ENCODE measurements at regions not wholly inside any gene's neighbourhood (a gene's known extent, or its start where the extent isn't known, plus 50 kb on each side); places are given as distances from the start of the nearest gene placed in this dataset.
"Not testable (repeated sequence)": the region's sequence is repeated elsewhere in the genome, so short reads cannot be mapped to it uniquely, and the experiment has no call there.

- DNase-seq (ENCODE audit: low read depth in 2 of 3, low spot score in 1 of 3): no peak
Observed at GRCh38 chr2:133871545-133872209, 303.4 kb upstream of the NCKAP5 start.

GRCh38 chr2:133878326-133878725 is 310.1 kb upstream of the NCKAP5 start:
- DNase-seq (ENCODE audit: low read depth in 2 of 3, low spot score in 1 of 3): no peak

- no peak for DNase-seq (ENCODE audit: low read depth in 2 of 3, low spot score in 1 of 3)
Observed at GRCh38 chr2:133879703-133880102, 311.4 kb upstream of the NCKAP5 start.

GRCh38 chr2:133882159-133882558 is 313.9 kb upstream of the NCKAP5 start:
- DNase-seq (ENCODE audit: low read depth in 2 of 3, low spot score in 1 of 3): not testable (repeated sequence)

GRCh38 chr2:133884739-133885381 is 316.6 kb upstream of the NCKAP5 start:
- no peak for DNase-seq (ENCODE audit: low read depth in 2 of 3, low spot score in 1 of 3)

GRCh38 chr2:133885847-133886246 is 317.6 kb upstream of the NCKAP5 start:
- no peak for DNase-seq (ENCODE audit: low read depth in 2 of 3, low spot score in 1 of 3)

GRCh38 chr2:133886735-133887675 is 318.7 kb upstream of the NCKAP5 start:
- DNase-seq (ENCODE audit: low read depth in 2 of 3, low spot score in 1 of 3): peak; percentile 11 to 31 (median 23)

- DNase-seq (ENCODE audit: low read depth in 2 of 3, low spot score in 1 of 3): no peak
Observed at GRCh38 chr2:133887676-133888040, 319.4 kb upstream of the NCKAP5 start.

- no peak for DNase-seq (ENCODE audit: low read depth in 2 of 3, low spot score in 1 of 3)
Observed at GRCh38 chr2:133888107-133888506, 319.8 kb upstream of the NCKAP5 start.

- no peak for DNase-seq (ENCODE audit: low read depth in 2 of 3, low spot score in 1 of 3)
Observed at GRCh38 chr2:133888621-133889219, 320.5 kb upstream of the NCKAP5 start.

- no peak for DNase-seq (ENCODE audit: low read depth in 2 of 3, low spot score in 1 of 3)
Observed at GRCh38 chr2:133892352-133892913, 324.2 kb upstream of the NCKAP5 start.

- no peak for DNase-seq (ENCODE audit: low read depth in 2 of 3, low spot score in 1 of 3)
Observed at GRCh38 chr2:133894429-133894828, 326.2 kb upstream of the NCKAP5 start.

- DNase-seq (ENCODE audit: low read depth in 2 of 3, low spot score in 1 of 3): not testable (repeated sequence)
Observed at GRCh38 chr2:133897838-133898237, 329.6 kb upstream of the NCKAP5 start.

- no peak for DNase-seq (ENCODE audit: low read depth in 2 of 3, low spot score in 1 of 3)
Observed at GRCh38 chr2:133900909-133901308, 332.6 kb upstream of the NCKAP5 start.

- no peak for DNase-seq (ENCODE audit: low read depth in 2 of 3, low spot score in 1 of 3)
Observed at GRCh38 chr2:133906396-133906795, 338.1 kb upstream of the NCKAP5 start.

- no peak for DNase-seq (ENCODE audit: low read depth in 2 of 3, low spot score in 1 of 3)
Observed at GRCh38 chr2:133906926-133907325, 338.7 kb upstream of the NCKAP5 start.

- no peak for DNase-seq (ENCODE audit: low read depth in 2 of 3, low spot score in 1 of 3)
Observed at GRCh38 chr2:133908171-133908570, 339.9 kb upstream of the NCKAP5 start.

GRCh38 chr2:133918141-133918540 is 335.7 kb upstream of the MGAT5 start:
- DNase-seq (ENCODE audit: low read depth in 2 of 3, low spot score in 1 of 3): no peak

GRCh38 chr2:133919285-133919684 is 334.6 kb upstream of the MGAT5 start:
- DNase-seq (ENCODE audit: low read depth in 2 of 3, low spot score in 1 of 3): no peak

- DNase-seq (ENCODE audit: low read depth in 2 of 3, low spot score in 1 of 3): no peak
Observed at GRCh38 chr2:133927894-133928293, 326.0 kb upstream of the MGAT5 start.

GRCh38 chr2:133936096-133936495 is 317.8 kb upstream of the MGAT5 start:
- DNase-seq (ENCODE audit: low read depth in 2 of 3, low spot score in 1 of 3): no peak
